NCI-H345 treated with DMSO at 0.1 percent for 48 hours (cell line): ENCODE measurements at regions not wholly inside any gene's neighbourhood (a gene's known extent, or its start where the extent isn't known, plus 50 kb on each side); places are given as distances from the start of the nearest gene placed in this dataset.

Experiments
- DNase-seq: peaks from one replicate; lab custom pipeline; 2025; ENCODE audit not compliant: unreplicated experiment; lab: John Stamatoyannopoulos, UW

GRCh38 chr3:21142031-21142430 lies 609.0 kb downstream of the ZNF385D start:
- DNase-seq, result no peak

GRCh38 chr3:21140785-21141184 lies 610.2 kb downstream of the ZNF385D start:
- DNase-seq, result no peak

- DNase-seq, result no peak
Observed at GRCh38 chr3:21138085-21138484, 612.9 kb downstream of the ZNF385D start.

GRCh38 chr3:21132896-21133295 lies 618.1 kb downstream of the ZNF385D start:
- DNase-seq, result no peak

GRCh38 chr3:21120826-21121225 lies 630.2 kb downstream of the ZNF385D start:
- no peak for DNase-seq

- no peak for DNase-seq
Observed at GRCh38 chr3:21117370-21117769, 633.6 kb downstream of the ZNF385D start.

GRCh38 chr3:21109056-21109455 lies 642.0 kb downstream of the ZNF385D start:
- no peak for DNase-seq

GRCh38 chr3:21105784-21106183 lies 645.2 kb downstream of the ZNF385D start:
- DNase-seq, result no peak

GRCh38 chr3:21100656-21101359 lies 650.2 kb downstream of the ZNF385D start:
- DNase-seq, result no peak

- no peak for DNase-seq
Observed at GRCh38 chr3:21094686-21095085, 656.3 kb downstream of the ZNF385D start.

GRCh38 chr3:21073561-21073960 lies 677.4 kb downstream of the ZNF385D start:
- DNase-seq, result no peak

- no peak for DNase-seq
Observed at GRCh38 chr3:21067031-21067813, 683.8 kb downstream of the ZNF385D start.

GRCh38 chr3:21062831-21063294 lies 688.1 kb downstream of the ZNF385D start:
- DNase-seq, result no peak

GRCh38 chr3:21059404-21059803 lies 691.6 kb downstream of the ZNF385D start:
- no peak for DNase-seq

GRCh38 chr3:21056293-21056692 lies 694.7 kb downstream of the ZNF385D start:
- no peak for DNase-seq

- DNase-seq, result no peak
Observed at GRCh38 chr3:21055015-21055414, 696.0 kb downstream of the ZNF385D start.

GRCh38 chr3:21054064-21054463 lies 696.9 kb downstream of the ZNF385D start:
- no peak for DNase-seq

- no peak for DNase-seq
Observed at GRCh38 chr3:21049334-21050062, 701.5 kb downstream of the ZNF385D start.

GRCh38 chr3:21043139-21043538 lies 707.9 kb downstream of the ZNF385D start:
- DNase-seq, result no peak

GRCh38 chr3:21042184-21042583 lies 708.8 kb downstream of the ZNF385D start:
- DNase-seq, result no peak

GRCh38 chr3:21041621-21042020 lies 709.4 kb downstream of the ZNF385D start:
- DNase-seq, result no peak

GRCh38 chr3:21036888-21037287 lies 714.1 kb downstream of the ZNF385D start:
- no peak for DNase-seq
